Upper lobe of left lung (tissue), 4 donors: ENCODE measurements at regions not wholly inside any gene's neighbourhood (a gene's known extent, or its start where the extent isn't known, plus 50 kb on each side); places are given as distances from the start of the nearest gene placed in this dataset.

ENCODE experiments used
- EP300 ChIP-seq, 4 donors: sonication (generic); formaldehyde crosslinking; IDR thresholded peaks; one replicate each; pipeline ENCODE4 v1.5.1; 2017; ENCODE audit warnings: antibody characterized with exemption in 4 of 4, control low read depth in 2 of 4
- POLR2AphosphoS5 ChIP-seq, 2 donors: sonication (generic); formaldehyde crosslinking; IDR thresholded peaks; one replicate each; pipeline ENCODE4 v1.5.1; 2017; ENCODE audit warnings: antibody characterized with exemption in 2 of 2
- TF ChIP-seq, protein P1 (sequence below), 6 experiments: fragments of 450-650 bp in 4 of 6; fragments of 200-600 bp in 2 of 6; sonication (generic) in 2 of 6; IDR thresholded peaks; one replicate each; pipeline ENCODE4 v1.5.1; 2016 to 2019; ENCODE audit warnings: antibody characterized with exemption in 6 of 6

DNA sequence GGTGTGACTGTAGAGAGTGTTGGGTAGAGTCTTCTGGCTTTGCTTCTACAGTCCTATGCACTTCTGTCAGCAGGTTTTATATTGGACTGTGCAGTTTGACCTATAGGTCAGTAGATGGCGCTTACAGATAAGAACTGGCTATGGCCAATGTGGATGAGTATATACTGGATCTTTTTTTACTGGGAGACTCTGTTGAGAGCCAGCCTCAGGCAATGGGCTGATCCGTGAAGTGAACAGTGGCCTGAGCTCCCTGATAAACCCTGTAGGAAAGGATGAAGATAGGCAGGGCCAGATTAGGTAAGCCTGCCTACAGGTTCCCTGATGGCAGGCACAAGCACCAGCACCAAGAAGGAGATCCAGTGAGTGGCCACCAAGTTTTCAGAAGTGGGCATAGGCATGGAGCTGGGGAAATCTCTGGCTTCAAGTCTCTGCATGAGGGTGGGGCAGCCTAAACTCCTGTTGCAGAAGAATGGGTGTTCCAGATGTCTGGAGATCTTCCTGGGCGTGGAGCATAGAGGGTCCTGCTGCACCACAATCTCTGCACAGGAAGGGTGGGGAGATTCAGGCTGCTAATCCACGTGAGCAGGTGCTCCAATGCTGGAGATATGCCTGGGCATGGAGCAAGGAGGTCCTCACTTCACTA is 326.0 kb upstream of the SGO1 start:
- TF ChIP-seq, protein P1, sequence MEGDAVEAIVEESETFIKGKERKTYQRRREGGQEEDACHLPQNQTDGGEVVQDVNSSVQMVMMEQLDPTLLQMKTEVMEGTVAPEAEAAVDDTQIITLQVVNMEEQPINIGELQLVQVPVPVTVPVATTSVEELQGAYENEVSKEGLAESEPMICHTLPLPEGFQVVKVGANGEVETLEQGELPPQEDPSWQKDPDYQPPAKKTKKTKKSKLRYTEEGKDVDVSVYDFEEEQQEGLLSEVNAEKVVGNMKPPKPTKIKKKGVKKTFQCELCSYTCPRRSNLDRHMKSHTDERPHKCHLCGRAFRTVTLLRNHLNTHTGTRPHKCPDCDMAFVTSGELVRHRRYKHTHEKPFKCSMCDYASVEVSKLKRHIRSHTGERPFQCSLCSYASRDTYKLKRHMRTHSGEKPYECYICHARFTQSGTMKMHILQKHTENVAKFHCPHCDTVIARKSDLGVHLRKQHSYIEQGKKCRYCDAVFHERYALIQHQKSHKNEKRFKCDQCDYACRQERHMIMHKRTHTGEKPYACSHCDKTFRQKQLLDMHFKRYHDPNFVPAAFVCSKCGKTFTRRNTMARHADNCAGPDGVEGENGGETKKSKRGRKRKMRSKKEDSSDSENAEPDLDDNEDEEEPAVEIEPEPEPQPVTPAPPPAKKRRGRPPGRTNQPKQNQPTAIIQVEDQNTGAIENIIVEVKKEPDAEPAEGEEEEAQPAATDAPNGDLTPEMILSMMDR (IDR thresholded peaks at IDR 0.05), result peak; percentile 18 to 67 (median 51)
- no peak for TF ChIP-seq POLR2AphosphoS5 (IDR thresholded peaks at IDR 0.05)
- TF ChIP-seq EP300 (IDR thresholded peaks at IDR 0.05), result no peak
